GM18858 (cell line): ENCODE measurements at regions not wholly inside any gene's neighbourhood (a gene's known extent, or its start where the extent isn't known, plus 50 kb on each side); places are given as distances from the start of the nearest gene placed in this dataset.

Source experiments
- ATAC-seq: cut with Tn5 transposase; IDR thresholded peaks from one replicate; pipeline ENCODE4 v1.9.1; 2021; ENCODE audit not compliant: unreplicated experiment

DNA sequence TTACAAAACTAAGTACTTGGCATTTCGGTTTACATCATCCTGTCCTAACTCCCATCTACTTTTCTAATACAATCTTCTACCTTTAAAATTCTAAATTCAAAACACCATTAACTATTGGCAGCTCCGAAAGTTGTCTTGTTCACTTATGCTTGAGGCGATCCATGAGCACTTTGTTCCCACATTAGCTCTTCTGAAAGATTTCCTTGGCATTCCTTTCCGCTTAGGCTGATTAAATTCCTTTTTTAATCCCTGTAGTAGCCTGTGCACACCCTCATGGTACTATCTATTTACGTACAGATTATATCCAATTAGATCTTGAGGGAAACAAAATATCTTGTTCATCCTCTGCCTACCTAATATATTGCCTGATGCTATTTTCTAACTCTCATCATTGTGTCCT is 480.7 kb downstream of the PRKD1 start:
- ATAC-seq, result no peak

GRCh38 chr14:29451941-29452340 is 475.7 kb downstream of the PRKD1 start:
- no peak for ATAC-seq

DNA sequence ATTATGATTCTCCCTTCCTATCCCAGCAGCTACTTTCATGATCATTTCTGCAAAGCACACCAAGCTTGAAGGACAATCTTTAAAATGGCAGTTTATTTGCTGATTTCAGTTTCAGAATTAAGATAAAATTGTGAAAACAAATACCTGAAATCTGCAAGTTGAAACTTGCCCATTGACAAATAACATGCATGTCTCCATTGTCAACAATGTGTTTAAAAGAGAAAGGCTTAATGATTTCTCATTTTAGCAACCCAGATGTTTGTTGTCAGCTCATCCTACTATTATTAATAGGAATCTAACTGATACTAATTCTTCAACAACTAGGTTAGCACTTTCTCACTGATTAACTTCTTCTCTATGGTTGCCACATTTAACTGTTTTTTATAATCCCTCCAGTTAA is 474.6 kb downstream of the PRKD1 start:
- ATAC-seq, result no peak

DNA sequence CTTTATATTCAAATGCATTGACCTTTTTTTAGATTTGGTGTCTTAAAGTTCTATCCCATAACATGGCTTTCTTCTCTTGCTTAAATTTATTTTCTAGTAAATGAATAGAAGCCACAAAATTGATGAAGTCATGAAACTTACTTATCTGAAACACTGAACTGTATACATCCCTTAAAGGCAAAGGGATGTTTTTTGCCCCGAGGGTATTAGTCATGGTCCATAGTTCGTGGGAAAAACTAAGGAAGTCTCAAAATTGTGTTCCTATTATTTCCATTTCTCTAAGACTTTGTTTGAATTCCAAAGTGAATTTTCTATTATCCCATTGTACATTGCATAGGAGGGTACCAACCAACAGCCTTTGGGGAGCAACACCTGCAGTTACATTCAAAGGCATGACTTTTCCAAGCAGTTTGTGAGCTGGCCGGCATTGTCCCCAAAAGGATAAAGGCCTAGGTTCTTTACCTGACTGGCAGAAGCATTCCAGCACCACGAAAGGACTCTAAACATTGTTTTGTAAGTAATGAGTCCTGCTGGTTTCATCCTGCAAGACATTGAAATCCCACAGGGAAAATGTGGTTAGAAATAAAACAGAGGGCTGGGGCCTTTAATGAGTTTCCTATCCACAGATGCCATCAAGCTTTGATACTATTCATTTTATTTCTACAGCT is 473.5 kb downstream of the PRKD1 start:
- ATAC-seq, result no peak

DNA sequence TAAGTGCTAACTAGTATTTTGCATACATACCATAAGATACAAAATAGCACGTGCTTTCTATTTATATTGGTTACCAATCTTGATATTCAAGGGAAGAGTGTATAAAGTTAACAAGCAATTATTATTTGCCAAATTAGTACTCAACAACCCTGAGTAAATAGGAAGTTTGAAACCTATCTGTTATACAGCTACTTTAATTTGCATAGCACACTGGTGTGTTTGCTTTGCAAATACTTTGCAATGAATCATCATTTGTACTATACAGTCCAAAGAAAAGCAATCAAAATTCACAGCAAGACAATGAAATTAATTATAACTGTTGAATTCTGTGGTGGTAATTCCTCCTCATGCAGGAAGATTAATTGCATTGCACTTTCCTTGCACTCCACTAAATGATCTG is 469.1 kb downstream of the PRKD1 start:
- no peak for ATAC-seq

- ATAC-seq, result no peak
Measured at GRCh38 chr14:29459531-29459930, 468.1 kb downstream of the PRKD1 start.

DNA sequence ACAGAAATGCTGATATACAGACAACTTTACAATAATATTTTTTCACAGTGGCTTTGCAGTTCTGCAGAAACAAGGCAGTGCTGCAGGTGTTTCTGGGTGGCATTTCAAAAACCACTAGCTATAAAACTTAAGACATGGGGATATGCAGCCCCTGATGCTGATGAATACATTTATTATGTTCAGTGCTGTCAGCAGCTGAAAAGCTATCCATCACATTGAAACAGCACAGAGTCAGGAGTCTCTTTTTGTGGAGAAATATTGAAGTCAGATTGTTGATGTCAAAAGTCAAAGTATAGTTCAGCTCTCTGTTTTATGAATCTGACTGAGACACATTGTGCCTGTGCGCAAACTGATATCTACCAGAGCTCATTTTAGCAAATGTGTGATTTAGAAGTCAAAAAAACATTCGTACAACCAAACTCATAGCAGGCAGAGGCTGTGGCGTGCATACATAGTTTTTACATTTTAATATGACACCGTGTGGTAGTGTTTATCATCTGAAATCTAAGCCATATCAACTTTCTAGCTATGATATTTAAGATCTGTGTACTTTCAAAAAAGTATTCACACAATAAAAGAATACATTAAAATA is 467.6 kb downstream of the PRKD1 start:
- ATAC-seq, result no peak

DNA sequence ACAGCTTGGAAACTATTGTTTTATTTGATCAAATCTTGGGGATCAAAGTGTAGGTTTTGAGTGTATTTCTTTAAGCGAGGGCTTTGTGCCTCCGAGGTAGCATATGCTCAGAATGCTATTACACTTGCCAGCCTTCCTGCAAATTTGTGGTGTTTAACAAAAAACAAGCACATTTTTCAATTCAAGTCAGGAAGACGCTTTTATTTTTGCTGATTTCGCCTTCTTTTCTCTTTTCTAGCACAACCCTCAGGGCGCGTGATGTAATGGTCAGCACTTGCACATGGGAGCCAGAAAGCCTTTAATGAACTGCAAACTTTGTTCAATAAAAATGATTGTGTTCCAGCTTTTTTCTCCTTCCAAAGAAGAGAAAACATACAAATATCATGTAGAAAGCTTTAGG is 466.5 kb downstream of the PRKD1 start:
- ATAC-seq, result no peak

GRCh38 chr14:29461506-29461905 is 466.1 kb downstream of the PRKD1 start:
- no peak for ATAC-seq

- ATAC-seq, result no peak
Measured at GRCh38 chr14:29462321-29462720, 465.3 kb downstream of the PRKD1 start.

DNA sequence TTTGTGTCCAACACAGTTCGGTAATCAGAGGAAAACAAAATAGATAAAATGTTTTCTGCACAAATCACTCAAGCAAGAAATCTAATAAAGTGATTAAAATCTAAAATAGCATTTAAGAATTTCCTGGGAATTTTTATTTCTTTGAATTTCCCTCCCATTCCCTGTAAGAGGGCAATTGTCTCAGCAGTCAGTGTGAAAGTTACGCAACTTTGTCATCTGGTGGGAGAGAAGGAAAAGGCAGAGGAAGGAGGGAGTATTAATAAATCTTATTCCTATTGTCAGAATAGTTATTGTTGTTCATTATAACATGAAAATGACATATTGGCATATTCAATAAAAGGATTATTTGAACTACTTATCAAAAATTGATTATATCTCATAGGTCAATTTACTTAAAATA is 464.9 kb downstream of the PRKD1 start:
- ATAC-seq, result no peak

- no peak for ATAC-seq
Measured at GRCh38 chr14:29463727-29464395, 463.8 kb downstream of the PRKD1 start.

GRCh38 chr14:29465095-29465494 is 462.6 kb downstream of the PRKD1 start:
- no peak for ATAC-seq

- ATAC-seq, result no peak
Measured at GRCh38 chr14:29475641-29476040, 452.0 kb downstream of the PRKD1 start.

- no peak for ATAC-seq
Measured at GRCh38 chr14:29486132-29486531, 441.5 kb downstream of the PRKD1 start.

GRCh38 chr14:29489911-29490425 is 437.7 kb downstream of the PRKD1 start:
- ATAC-seq, result no peak

DNA sequence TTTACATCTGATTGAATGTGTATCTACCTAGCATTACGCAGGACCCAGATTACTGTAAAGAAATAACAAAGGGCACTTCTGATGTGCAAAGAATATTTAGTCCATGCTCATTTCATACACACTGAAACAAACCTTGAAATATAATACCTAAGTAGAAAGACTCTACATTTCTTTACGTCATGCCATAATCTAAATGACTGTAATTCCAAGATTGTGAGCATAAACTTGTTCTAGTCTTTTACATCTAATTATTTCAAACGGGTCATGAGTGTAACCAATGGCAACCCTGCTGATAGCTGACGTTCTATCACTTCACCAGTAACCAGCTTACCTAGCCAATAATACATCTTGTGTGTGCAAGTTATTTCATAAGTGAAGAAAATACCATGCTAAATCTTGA is 433.8 kb downstream of the PRKD1 start:
- ATAC-seq, result no peak

DNA sequence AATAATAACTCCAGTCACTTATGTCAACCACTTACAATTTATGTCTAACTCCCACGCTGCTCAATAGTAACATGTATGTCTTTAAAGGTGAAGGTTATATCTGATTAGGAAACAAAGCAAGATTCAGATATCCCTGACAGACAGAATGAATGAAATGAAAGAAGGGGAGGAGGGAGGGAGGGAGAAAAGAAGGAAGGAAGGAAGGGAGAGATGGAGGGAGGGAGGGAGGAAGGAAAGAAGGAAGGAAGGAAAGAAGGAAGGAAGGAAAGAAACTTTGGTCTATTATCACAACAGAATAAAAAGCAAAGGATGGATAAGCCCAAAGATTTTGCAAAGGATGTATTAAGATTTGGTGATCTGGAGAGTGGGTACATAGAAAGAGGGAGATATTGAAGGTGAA is 433.3 kb downstream of the PRKD1 start:
- no peak for ATAC-seq

DNA sequence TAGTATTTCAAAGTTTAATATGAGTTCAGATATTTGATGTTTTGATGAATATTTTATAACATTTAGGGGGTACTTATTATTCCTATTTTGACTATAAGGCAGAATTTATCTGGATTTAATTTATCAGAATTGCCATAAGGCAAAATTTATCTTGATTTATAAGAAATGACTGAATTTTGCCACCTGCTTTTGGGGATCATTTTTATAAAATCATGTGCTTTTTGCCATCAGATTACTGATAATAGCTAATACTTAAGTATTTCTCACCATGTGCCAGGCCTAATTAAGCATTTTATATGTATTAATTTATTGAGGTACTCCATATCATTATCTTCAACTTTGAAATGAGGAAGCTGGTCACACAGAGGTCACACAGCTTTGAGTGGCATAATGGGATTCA is 423.7 kb downstream of the PRKD1 start:
- no peak for ATAC-seq

DNA sequence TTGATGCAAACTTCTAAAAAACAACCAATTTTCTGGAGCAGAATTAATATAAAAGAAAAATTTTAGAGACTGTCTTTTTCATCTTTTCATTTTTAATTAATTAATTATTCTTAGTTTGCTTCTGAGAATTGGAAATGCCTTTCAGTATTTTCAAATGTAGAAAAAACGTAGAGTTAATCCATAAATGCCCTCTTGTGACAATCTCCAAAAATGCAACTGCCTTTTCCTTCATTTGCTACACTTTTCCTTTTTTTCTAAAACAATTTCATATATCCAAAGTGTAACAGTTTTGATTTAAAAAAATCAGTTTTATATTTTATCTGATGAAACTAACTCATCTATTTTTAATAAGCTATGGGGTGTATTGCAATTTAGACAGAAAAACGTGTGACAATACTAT is 409.3 kb downstream of the PRKD1 start:
- ATAC-seq, result no peak

DNA sequence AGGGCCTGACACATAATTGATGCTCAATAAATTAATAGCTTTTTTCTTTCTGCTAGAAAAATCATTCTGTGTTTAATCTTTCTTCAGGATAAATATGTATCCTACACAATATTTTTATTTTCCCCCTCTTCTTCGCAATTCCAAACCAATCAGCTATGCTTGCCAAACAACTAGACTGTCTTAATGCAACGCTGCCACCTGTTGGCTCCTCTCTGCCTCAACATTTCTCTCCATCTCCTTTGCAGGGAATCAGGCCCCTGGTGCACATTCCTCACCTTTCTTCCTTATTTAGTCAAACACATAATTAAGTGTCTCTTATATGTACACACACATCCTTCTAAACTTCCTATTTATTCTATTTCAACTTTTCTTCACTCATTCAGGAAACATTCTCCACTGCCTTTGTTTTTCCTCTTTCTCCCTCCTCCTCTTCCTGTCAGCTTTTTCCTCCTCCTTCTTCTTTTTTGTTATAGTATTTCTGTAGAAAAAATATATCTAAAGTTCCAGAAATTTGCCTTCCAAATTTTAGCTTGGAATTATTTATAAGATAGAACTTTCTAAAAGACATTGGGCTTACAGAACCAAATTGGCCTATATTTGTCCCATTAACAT is 406.0 kb downstream of the PRKD1 start:
- no peak for ATAC-seq
